ENCODE measurements at regions not wholly inside any gene's neighbourhood (a gene's known extent, or its start where the extent isn't known, plus 50 kb on each side); places are given as distances from the start of the nearest gene placed in this dataset.

- TF ChIP-seq, protein P1, sequence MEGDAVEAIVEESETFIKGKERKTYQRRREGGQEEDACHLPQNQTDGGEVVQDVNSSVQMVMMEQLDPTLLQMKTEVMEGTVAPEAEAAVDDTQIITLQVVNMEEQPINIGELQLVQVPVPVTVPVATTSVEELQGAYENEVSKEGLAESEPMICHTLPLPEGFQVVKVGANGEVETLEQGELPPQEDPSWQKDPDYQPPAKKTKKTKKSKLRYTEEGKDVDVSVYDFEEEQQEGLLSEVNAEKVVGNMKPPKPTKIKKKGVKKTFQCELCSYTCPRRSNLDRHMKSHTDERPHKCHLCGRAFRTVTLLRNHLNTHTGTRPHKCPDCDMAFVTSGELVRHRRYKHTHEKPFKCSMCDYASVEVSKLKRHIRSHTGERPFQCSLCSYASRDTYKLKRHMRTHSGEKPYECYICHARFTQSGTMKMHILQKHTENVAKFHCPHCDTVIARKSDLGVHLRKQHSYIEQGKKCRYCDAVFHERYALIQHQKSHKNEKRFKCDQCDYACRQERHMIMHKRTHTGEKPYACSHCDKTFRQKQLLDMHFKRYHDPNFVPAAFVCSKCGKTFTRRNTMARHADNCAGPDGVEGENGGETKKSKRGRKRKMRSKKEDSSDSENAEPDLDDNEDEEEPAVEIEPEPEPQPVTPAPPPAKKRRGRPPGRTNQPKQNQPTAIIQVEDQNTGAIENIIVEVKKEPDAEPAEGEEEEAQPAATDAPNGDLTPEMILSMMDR (IDR thresholded peaks at IDR 0.05) = no peak
- no peak for TF ChIP-seq POLR2A (IDR thresholded peaks at IDR 0.05)
These were observed 96.4 kb upstream of the FTMT start for GRCh38 chr5:121755266-121755665.

All from thyroid gland (tissue), 4 donors.